HepG2 (cell line): ENCODE measurements at regions not wholly inside any gene's neighbourhood (a gene's known extent, or its start where the extent isn't known, plus 50 kb on each side); places are given as distances from the start of the nearest gene placed in this dataset.

Experiments
- ATAC-seq: fragments of 200-7000 bp; cut with Tn5 transposase; 3 replicates; pipeline ENCODE4 v1.9.1; 2020; ENCODE audit warnings: mild to moderate bottlenecking, moderate library complexity
- BruUV-seq: library from RNA; stranded (reverse); fragments of 400-500 nt; replicated peaks from 2 replicates; lab custom pipeline; 2021; lab: Mats Ljungman, UMichigan
- CTCF ChIA-PET: fragments of 300-600 bp; formaldehyde crosslinking; extraction: SDS; loops from one replicate; lab custom pipeline; 2021; ENCODE audit warnings: low total read pairs, inconsistent platforms, low intra/inter-chr PET ratio; lab: Yijun Ruan, JAX
- POLR2A ChIA-PET: fragments of 350-600 bp; sonication (Branson Sonifier 250); formaldehyde crosslinking; loops from one replicate; lab custom pipeline; 2020; ENCODE audit warnings: antibody characterized with exemption, inconsistent platforms; lab: Yijun Ruan, JAX
- DNase-seq: peaks from one replicate; pipeline ENCODE4 v3.0.0-alpha.2; 2015; ENCODE audit warnings: low spot score
- FAIRE-seq: peaks from 3 replicates; lab custom pipeline; 2011; peaks lifted over from hg19 to GRCh38; lab: Jason Lieb, UNC
- H2AFZ ChIP-seq: one replicate; pipeline ENCODE4 v1.6.1; 2011; ENCODE audit warnings: low read length, inconsistent platforms
- H3K27ac ChIP-seq: fragments of 300-600 bp; 3 replicates; pipeline ENCODE4 v1.8.0; 2011; ENCODE audit warnings: mixed run types, mild to moderate bottlenecking, mixed read lengths, low read length, inconsistent platforms; ENCODE audit not compliant: insufficient read depth; ENCODE audit errors: extremely low read length
- H3K27me3 ChIP-seq, 2 experiments: fragments of 200-600 bp in 1 of 2; 2 replicates in 1 of 2; 3 replicates in 1 of 2; pipeline versions ENCODE4 v1.6.0 to v1.8.0; 2011; ENCODE audit warnings: low read length in 2 of 2, mild to moderate bottlenecking in 2 of 2, moderate library complexity in 2 of 2, inconsistent platforms in 1 of 2; ENCODE audit not compliant: insufficient read depth in 2 of 2, control insufficient read depth in 1 of 2
- H3K36me3 ChIP-seq, 2 experiments: fragments of 200-600 bp in 1 of 2; replicated peaks in 1 of 2; 2 replicates in 1 of 2; 3 replicates in 1 of 2; pipeline versions ENCODE4 v1.5.1 to v1.8.0; 2011; ENCODE audit warnings: low read length in 2 of 2, inconsistent platforms in 1 of 2; ENCODE audit not compliant: insufficient read depth in 2 of 2, control insufficient read depth in 1 of 2
- H3K4me1 ChIP-seq: 2 replicates; pipeline ENCODE4 v1.5.1; 2012; ENCODE audit warnings: low read length, inconsistent platforms; ENCODE audit not compliant: insufficient read depth
- H3K4me2 ChIP-seq: 2 replicates; pipeline ENCODE4 v1.6.0; 2011; ENCODE audit warnings: low read depth, low read length, inconsistent platforms
- H3K4me3 ChIP-seq, 3 experiments: fragments of 200-600 bp in 1 of 3; sonication (generic), shearing (Covaris generic) in 1 of 3; replicated peaks in 1 of 3; 2 replicates each; pipeline ENCODE4 v1.5.1; 2011 to 2016; ENCODE audit warnings: low read length in 3 of 3, inconsistent platforms in 2 of 3, low read depth in 2 of 3, mild to moderate bottlenecking in 2 of 3, control low read depth in 1 of 3, mixed read lengths in 1 of 3; ENCODE audit not compliant: insufficient read depth in 1 of 3
- H3K79me2 ChIP-seq: one replicate; pipeline ENCODE4 v1.6.1; 2011; ENCODE audit warnings: low read length, inconsistent platforms; ENCODE audit not compliant: insufficient read depth
- H3K9ac ChIP-seq: 2 replicates; pipeline ENCODE4 v1.6.0; 2011; ENCODE audit warnings: mild to moderate bottlenecking, low read depth, low read length, inconsistent platforms; ENCODE audit not compliant: insufficient read depth
- H3K9me3 ChIP-seq: 2 replicates; pipeline ENCODE4 v1.5.1; 2012; ENCODE audit warnings: mild to moderate bottlenecking, low read length
- H4K20me1 ChIP-seq: 2 replicates; pipeline ENCODE4 v1.6.0; 2011; ENCODE audit warnings: inconsistent platforms, mild to moderate bottlenecking, low read length, moderate library complexity; ENCODE audit not compliant: insufficient read depth
- AKAP8 ChIP-seq: sonication (generic); formaldehyde crosslinking; IDR thresholded peaks from 2 replicates; pipeline ENCODE4 v1.5.1; 2020; ENCODE audit warnings: mild to moderate bottlenecking, missing genetic modification reagents
- BATF2 ChIP-seq: sonication (generic); formaldehyde crosslinking; IDR thresholded peaks from 2 replicates; pipeline ENCODE4 v1.8.0; 2022; ENCODE audit warnings: mild to moderate bottlenecking, missing genetic modification reagents, moderate library complexity
- BCL6 ChIP-seq: IDR thresholded peaks from 2 replicates; pipeline ENCODE4 v1.6.1; 2016; ENCODE audit warnings: missing genetic modification reagents, missing compliant biosample characterization
- CBFB ChIP-seq: sonication (generic); formaldehyde crosslinking; IDR thresholded peaks from 2 replicates; pipeline ENCODE4 v1.4.0; 2020; ENCODE audit warnings: missing genetic modification reagents
- IRX3 ChIP-seq: sonication (generic); formaldehyde crosslinking; IDR thresholded peaks from 2 replicates; pipeline ENCODE4 v1.8.1; 2023; ENCODE audit warnings: mild to moderate bottlenecking, low read depth, missing genetic modification reagents, borderline replicate concordance
- KAT7 ChIP-seq: IDR thresholded peaks from 2 replicates; pipeline ENCODE4 v1.6.1; 2018; ENCODE audit warnings: borderline replicate concordance, missing compliant biosample characterization
- MTERF4 ChIP-seq: sonication (generic); formaldehyde crosslinking; IDR thresholded peaks from 2 replicates; pipeline ENCODE4 v1.8.0; 2023; ENCODE audit warnings: mild to moderate bottlenecking, missing genetic modification reagents
- RFX1 ChIP-seq: fragments of 450-650 bp; IDR thresholded peaks from 2 replicates; pipeline ENCODE4 v1.6.1; 2017
- TOE1 ChIP-seq: sonication (generic); formaldehyde crosslinking; IDR thresholded peaks from 2 replicates; pipeline ENCODE4 v1.4.0; 2020; ENCODE audit warnings: mild to moderate bottlenecking, missing genetic modification reagents
- XBP1 ChIP-seq: sonication (generic); formaldehyde crosslinking; IDR thresholded peaks from 2 replicates; pipeline ENCODE4 v1.5.0; 2020; ENCODE audit warnings: missing genetic modification reagents
- ZNF224 ChIP-seq: sonication (generic); formaldehyde crosslinking; IDR thresholded peaks from 2 replicates; pipeline ENCODE4 v1.5.0; 2020; ENCODE audit warnings: mild to moderate bottlenecking, missing genetic modification reagents
- ZNF354B ChIP-seq: sonication (generic); formaldehyde crosslinking; IDR thresholded peaks from 2 replicates; pipeline ENCODE4 v1.8.0; 2022; ENCODE audit warnings: mild to moderate bottlenecking, missing genetic modification reagents
- ZNF670 ChIP-seq: sonication (generic); formaldehyde crosslinking; IDR thresholded peaks from 2 replicates; pipeline ENCODE4 v1.8.0; 2022; ENCODE audit warnings: mild to moderate bottlenecking, missing genetic modification reagents, borderline replicate concordance
- WGBS: methylation state at CpG from one replicate; pipeline ENCODE4 v1.1.6; 2017; ENCODE audit warnings: low lambda C conversion rate; 5-methylcytosine and 5-hydroxymethylcytosine counted together
- in situ Hi-C: cut with HindIII; loops from 2 replicates; pipeline ENCODE4 v1.10.0; 2017; ENCODE audit warnings: low pct_unique_long_range_greater_than_20kb; ENCODE audit not compliant: extremely low pct_ligation_motif_present
- intact Hi-C: fragments of 100-400 bp; cut with micrococcal nuclease; formaldehyde crosslinking; loops from one replicate; pipeline ENCODE4 v1.10.0; 2022; ENCODE audit not compliant: unreplicated experiment

- DNase-seq (no peak), ATAC-seq (no peak), FAIRE-seq (no peak)
- Histone ChIP-seq H3K4me2 (no peak overlapping the region), H3K4me1 (peaks cover 11% of the 10 kb centered on the region; the same call in 1 of the 2 replicates), H3K4me3 (no peak overlapping the region), H3K27ac (no peak overlapping the region), H4K20me1 (no peaks in the 10 kb centered on the region), H3K9me3 (no peaks in the 10 kb centered on the region), H3K9ac (no peak overlapping the region), H2AFZ (no peak overlapping the region), H3K27me3 (no peaks in the 10 kb centered on the region), H3K79me2 (no peaks in the 10 kb centered on the region), H3K36me3 (no peaks in the 10 kb centered on the region)
- intact Hi-C loops (no loop called here), in situ Hi-C loops (no loop called here)
- no TSS peak for BruUV-seq
- ChIA-PET POLR2A (no interaction called here), CTCF (no interaction called here)
- WGBS, result 0% methylated on average over 1 of the region's 1 CpG
- TF ChIP-seq XBP1 (CRISPR knock-in tag) (no peak), ZNF354B (CRISPR knock-in tag) (no peak), RFX1 (no peak), BCL6 (CRISPR knock-in tag) (no peak), IRX3 (CRISPR knock-in tag) (no peak), BATF2 (no peak), MTERF4 (no peak), TOE1 (CRISPR knock-in tag) (no peak), KAT7 (CRISPR knock-in tag) (no peak), CBFB (no peak), ZNF224 (CRISPR knock-in tag) (no peak), ZNF670 (CRISPR knock-in tag) (no peak), AKAP8 (no peak)
These were observed 76.3 kb upstream of the PCSK1 start for GRCh38 chr5:96509316-96509715.
